H1 (cell line): ENCODE measurements at regions not wholly inside any gene's neighbourhood (a gene's known extent, or its start where the extent isn't known, plus 50 kb on each side); places are given as distances from the start of the nearest gene placed in this dataset.

Experiments
- ATF3 ChIP-seq: IDR thresholded peaks from 2 replicates; pipeline ENCODE4 v1.6.1; 2011; ENCODE audit warnings: low read depth, mild to moderate bottlenecking, low read length; ENCODE audit not compliant: insufficient read depth
- CHD1 ChIP-seq: IDR thresholded peaks from 2 replicates; pipeline ENCODE4 v1.6.1; 2012; ENCODE audit warnings: low read depth, low read length, improper control_type of control experiment
- MAX ChIP-seq: IDR thresholded peaks from 2 replicates; pipeline ENCODE4 v1.6.1; 2012; ENCODE audit warnings: inconsistent platforms

- TF ChIP-seq ATF3, result no peak
- no peak for TF ChIP-seq CHD1
- TF ChIP-seq MAX, result no peak
Measured at GRCh38 chr13:79673310-79673992, 192.5 kb downstream of the NDFIP2 start (continued).
